MCF 10A (cell line): ENCODE measurements at regions not wholly inside any gene's neighbourhood (a gene's known extent, or its start where the extent isn't known, plus 50 kb on each side); places are given as distances from the start of the nearest gene placed in this dataset.

ENCODE experiments used
- BruUV-seq: library from RNA; stranded (reverse); fragments of 400-500 nt; replicated peaks from 2 replicates; lab custom pipeline; 2021; lab: Mats Ljungman, UMichigan
- CTCF ChIA-PET: fragments of 300-600 bp; sonication (Branson Sonifier 250); formaldehyde crosslinking; extraction: SDS; loops from one replicate; lab custom pipeline; 2021; ENCODE audit warnings: antibody characterized with exemption, inconsistent platforms; lab: Yijun Ruan, JAX
- POLR2A ChIA-PET: fragments of 300-600, 350-650 bp; sonication (Branson Sonifier 250); formaldehyde crosslinking; extraction: SDS; loops from one replicate; lab custom pipeline; 2020; ENCODE audit warnings: antibody characterized with exemption, inconsistent platforms; lab: Yijun Ruan, JAX
- DNase-seq: peaks from one replicate; pipeline ENCODE4 v3.0.0-alpha.2; 2018; ENCODE audit not compliant: unreplicated experiment
- H3K27ac Mint-ChIP-seq: one replicate; pipeline ENCODE4 v1.8.0; 2022; ENCODE audit warnings: mild to moderate bottlenecking, low read depth, mixed read lengths; ENCODE audit not compliant: unreplicated experiment
- H3K27me3 Mint-ChIP-seq: one replicate; pipeline ENCODE4 v1.8.0; 2022; ENCODE audit warnings: mixed read lengths; ENCODE audit not compliant: insufficient read depth, unreplicated experiment
- H3K36me3 Mint-ChIP-seq: one replicate; pipeline ENCODE4 v1.8.0; 2022; ENCODE audit warnings: mild to moderate bottlenecking, moderate library complexity, mixed read lengths; ENCODE audit not compliant: insufficient read depth, unreplicated experiment
- H3K4me1 Mint-ChIP-seq: one replicate; pipeline ENCODE4 v1.8.0; 2022; ENCODE audit warnings: mixed read lengths; ENCODE audit not compliant: insufficient read depth, unreplicated experiment
- H3K4me3 Mint-ChIP-seq: one replicate; pipeline ENCODE4 v1.8.0; 2022; ENCODE audit warnings: mild to moderate bottlenecking, moderate library complexity, mixed read lengths; ENCODE audit not compliant: unreplicated experiment
- H3K9me3 Mint-ChIP-seq: one replicate; pipeline ENCODE4 v1.8.0; 2022; ENCODE audit warnings: mixed read lengths; ENCODE audit not compliant: unreplicated experiment
- intact Hi-C: fragments of 100-400 bp; cut with micrococcal nuclease; formaldehyde crosslinking; loops from 2 replicates; pipeline ENCODE4 v1.14.1; 2022
- TF ChIP-seq, protein P1 (sequence below): fragments of 200-600 bp; IDR thresholded peaks from one replicate; pipeline ENCODE4 v1.8.0; 2022; ENCODE audit warnings: antibody characterized with exemption, mild to moderate bottlenecking; ENCODE audit not compliant: unreplicated experiment

DNA sequence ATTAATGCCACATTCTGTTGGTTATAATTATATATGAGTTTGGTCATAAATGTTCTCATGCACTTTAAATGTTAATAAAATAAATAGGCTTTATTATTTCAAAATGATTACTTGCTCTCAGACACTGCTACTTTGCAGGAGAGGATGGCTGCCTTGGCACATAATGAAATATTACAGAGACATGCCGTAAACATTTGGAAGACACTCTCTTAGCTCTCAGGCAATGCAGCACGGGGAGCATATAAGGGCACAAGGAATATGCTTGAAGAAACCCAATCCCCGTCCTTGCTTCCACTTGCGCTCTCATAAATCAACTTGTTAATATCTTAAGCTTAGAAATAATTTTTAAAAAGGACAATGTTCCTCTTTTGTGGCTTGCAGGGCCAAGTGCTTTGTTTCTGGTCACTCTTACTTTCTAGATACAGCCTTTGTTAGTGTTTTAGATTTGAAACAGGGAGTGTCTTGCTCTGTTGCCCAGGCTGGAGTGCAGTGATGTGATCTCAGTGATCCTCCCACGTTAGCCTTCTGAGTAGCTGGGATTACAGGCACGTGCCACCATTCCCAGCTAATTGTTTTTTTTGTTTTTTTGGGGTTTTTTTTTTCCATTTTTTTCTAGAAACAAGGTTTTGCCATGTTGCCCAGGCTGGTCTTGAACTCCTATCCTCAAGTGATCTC lies 445.0 kb downstream of the SPRY1 start:
- intact Hi-C loops = no loop called here
- no peak overlapping the region for H3K27ac Mint-ChIP-seq
- no peaks in the 10 kb centered on the region for H3K27me3 Mint-ChIP-seq
- no peaks in the 10 kb centered on the region for H3K36me3 Mint-ChIP-seq
- TF ChIP-seq, protein P1, sequence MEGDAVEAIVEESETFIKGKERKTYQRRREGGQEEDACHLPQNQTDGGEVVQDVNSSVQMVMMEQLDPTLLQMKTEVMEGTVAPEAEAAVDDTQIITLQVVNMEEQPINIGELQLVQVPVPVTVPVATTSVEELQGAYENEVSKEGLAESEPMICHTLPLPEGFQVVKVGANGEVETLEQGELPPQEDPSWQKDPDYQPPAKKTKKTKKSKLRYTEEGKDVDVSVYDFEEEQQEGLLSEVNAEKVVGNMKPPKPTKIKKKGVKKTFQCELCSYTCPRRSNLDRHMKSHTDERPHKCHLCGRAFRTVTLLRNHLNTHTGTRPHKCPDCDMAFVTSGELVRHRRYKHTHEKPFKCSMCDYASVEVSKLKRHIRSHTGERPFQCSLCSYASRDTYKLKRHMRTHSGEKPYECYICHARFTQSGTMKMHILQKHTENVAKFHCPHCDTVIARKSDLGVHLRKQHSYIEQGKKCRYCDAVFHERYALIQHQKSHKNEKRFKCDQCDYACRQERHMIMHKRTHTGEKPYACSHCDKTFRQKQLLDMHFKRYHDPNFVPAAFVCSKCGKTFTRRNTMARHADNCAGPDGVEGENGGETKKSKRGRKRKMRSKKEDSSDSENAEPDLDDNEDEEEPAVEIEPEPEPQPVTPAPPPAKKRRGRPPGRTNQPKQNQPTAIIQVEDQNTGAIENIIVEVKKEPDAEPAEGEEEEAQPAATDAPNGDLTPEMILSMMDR = no peak
- no peak for DNase-seq
- ChIA-PET POLR2A (interaction anchor here (0.9 kb wide), 1 partner anchor 35 kb away, joined by 3 read pairs; no protein-coding TSS in a partner anchor), CTCF (no interaction called here)
- BruUV-seq = no TSS peak
- H3K4me1 Mint-ChIP-seq = no peaks in the 10 kb centered on the region
- H3K4me3 Mint-ChIP-seq = no peak overlapping the region
- H3K9me3 Mint-ChIP-seq = no peaks in the 10 kb centered on the region

DNA sequence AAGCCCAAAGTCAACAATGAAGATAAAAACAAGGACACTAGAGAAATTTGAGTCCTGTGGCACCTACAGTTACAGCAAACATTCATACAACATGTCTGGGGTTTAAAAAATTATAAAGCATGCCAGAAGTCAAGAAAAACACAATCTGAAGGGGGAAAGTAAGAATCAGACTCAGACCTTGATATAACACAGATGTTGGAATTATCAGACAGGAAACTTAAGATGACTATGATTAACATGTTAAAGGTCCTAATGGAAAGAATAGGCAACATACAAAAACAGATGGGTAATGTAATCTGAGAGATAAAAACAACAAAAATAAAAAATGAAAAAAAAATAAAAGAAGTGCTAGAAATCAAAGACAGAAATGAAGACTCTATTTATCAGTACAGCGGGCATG lies 446.5 kb downstream of the SPRY1 start:
- H3K9me3 Mint-ChIP-seq = no peaks in the 10 kb centered on the region
- no peak for DNase-seq
- TF ChIP-seq, protein P1 = no peak

DNA sequence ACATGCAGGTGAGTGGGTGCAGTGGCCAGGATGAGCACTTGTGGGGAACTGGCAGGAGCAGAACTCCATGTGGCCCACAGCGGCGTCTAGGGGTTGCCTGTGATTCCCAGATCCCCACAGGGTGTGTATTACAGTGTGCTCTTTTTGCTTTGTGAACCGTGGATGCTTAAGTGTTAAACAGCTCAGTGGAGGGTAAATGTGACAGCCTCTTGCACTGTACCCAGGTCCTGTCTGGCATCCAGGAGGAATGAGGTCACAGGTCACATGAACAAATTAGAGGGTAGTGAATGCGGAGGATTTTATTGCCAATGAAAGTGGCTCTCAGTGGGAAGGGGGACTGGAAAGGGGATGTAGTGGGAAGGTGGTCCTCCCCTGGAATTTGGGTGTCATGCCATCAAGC lies 447.8 kb downstream of the SPRY1 start:
- TF ChIP-seq, protein P1 = no peak
- DNase-seq = no peak
- Mint-ChIP-seq H3K9me3 (no peaks in the 10 kb centered on the region), H3K27me3 (no peaks in the 10 kb centered on the region), H3K4me1 (no peaks in the 10 kb centered on the region), H3K4me3 (no peak overlapping the region), H3K36me3 (no peaks in the 10 kb centered on the region), H3K27ac (no peak overlapping the region)
- ChIA-PET CTCF (interaction anchor here (0.5 kb wide), 1 partner anchor 24 kb away, joined by 3 read pairs; no protein-coding TSS in a partner anchor), POLR2A (interaction anchor here (0.6 kb wide), 1 partner anchor 103 kb away, joined by 3 read pairs; no protein-coding TSS in a partner anchor)
- intact Hi-C loops = no loop called here
- BruUV-seq = no TSS peak

More for the DNA sequence above, 446.5 kb downstream of the SPRY1 start:
- Mint-ChIP-seq H3K4me1 (no peaks in the 10 kb centered on the region), H3K27ac (no peak overlapping the region), H3K36me3 (no peaks in the 10 kb centered on the region), H3K27me3 (no peaks in the 10 kb centered on the region), H3K4me3 (no peak overlapping the region)
- no TSS peak for BruUV-seq
- intact Hi-C loops = no loop called here
- POLR2A ChIA-PET = no interaction called here
- CTCF ChIA-PET = no interaction called here

DNA sequence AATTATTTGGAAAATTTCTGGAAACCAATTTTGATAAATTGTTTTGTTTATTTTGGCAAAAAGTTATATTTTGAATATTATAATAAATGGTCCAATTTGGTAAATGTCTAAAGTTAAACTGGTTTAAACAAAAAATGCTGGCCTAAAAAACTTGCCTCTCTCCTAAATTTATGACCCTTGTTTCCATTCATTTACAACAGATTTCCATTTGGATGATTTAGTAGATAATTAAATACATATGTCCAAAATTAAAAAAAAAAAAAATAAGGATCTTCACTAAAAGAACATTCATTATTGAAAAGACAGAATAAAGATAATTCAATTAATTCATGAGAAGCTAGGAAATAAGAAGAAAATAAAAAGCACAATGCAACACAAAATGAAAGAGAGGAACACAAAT lies 449.5 kb downstream of the SPRY1 start:
- H3K27ac Mint-ChIP-seq = no peak overlapping the region
- H3K4me1 Mint-ChIP-seq = no peaks in the 10 kb centered on the region
- no peaks in the 10 kb centered on the region for H3K27me3 Mint-ChIP-seq
- BruUV-seq = no TSS peak
- ChIA-PET POLR2A (no interaction called here), CTCF (no interaction called here)
- no peak for DNase-seq
- intact Hi-C loops = no loop called here
- H3K36me3 Mint-ChIP-seq = no peaks in the 10 kb centered on the region
- H3K4me3 Mint-ChIP-seq = no peak overlapping the region
- TF ChIP-seq, protein P1 = no peak
- no peaks in the 10 kb centered on the region for H3K9me3 Mint-ChIP-seq
